Panc1 (cell line): ENCODE measurements at regions not wholly inside any gene's neighbourhood (a gene's known extent, or its start where the extent isn't known, plus 50 kb on each side); places are given as distances from the start of the nearest gene placed in this dataset.

Experiments used
- ATAC-seq: fragments of 200-7000 bp; cut with Tn5 transposase; 2 replicates; pipeline ENCODE4 v1.9.1; 2020; ENCODE audit warnings: mild to moderate bottlenecking, moderate library complexity
- BruUV-seq: library from RNA; stranded (reverse); fragments of 400-500 nt; replicated peaks from 2 replicates; lab custom pipeline; 2021; lab: Mats Ljungman, UMichigan
- CTCF ChIA-PET: fragments of 300-600 bp; sonication (Branson Sonifier 250); formaldehyde crosslinking; loops from one replicate; lab custom pipeline; 2022; ENCODE audit warnings: antibody characterized with exemption; lab: Charles Lee
- POLR2A ChIA-PET: fragments of 300-600 bp; sonication (Branson Sonifier 250); formaldehyde crosslinking; loops from one replicate; lab custom pipeline; 2022; ENCODE audit warnings: antibody characterized with exemption; lab: Charles Lee
- DNase-seq: peaks from one replicate; pipeline ENCODE4 v3.0.0-alpha.2; 2010; ENCODE audit warnings: low read depth, low spot score
- H3K27ac ChIP-seq: 2 replicates; pipeline ENCODE4 v1.5.1; 2011; ENCODE audit warnings: mild to moderate bottlenecking, low read length, inconsistent platforms
- H3K27me3 ChIP-seq: fragments of 200-500 bp; sonication (Bioruptor generic); 2 replicates; pipeline ENCODE4 v1.6.0; 2014; ENCODE audit warnings: low read length, inconsistent platforms; ENCODE audit not compliant: control insufficient read depth, insufficient read depth
- H3K36me3 ChIP-seq: fragments of 200-500 bp; sonication (Bioruptor generic); 2 replicates; pipeline ENCODE4 v1.5.1; 2014; ENCODE audit warnings: inconsistent platforms, mild to moderate bottlenecking, low read length, moderate library complexity; ENCODE audit not compliant: control insufficient read depth, insufficient read depth
- H3K4me1 ChIP-seq: 2 replicates; pipeline ENCODE4 v1.5.1; 2011; ENCODE audit warnings: inconsistent platforms, mild to moderate bottlenecking, low read length, moderate library complexity; ENCODE audit not compliant: control insufficient read depth, insufficient read depth
- H3K4me3 ChIP-seq, 2 experiments: 2 replicates each; pipeline ENCODE4 v1.5.1; 2011 to 2012; ENCODE audit warnings: low read depth in 2 of 2, low read length in 2 of 2, mild to moderate bottlenecking in 2 of 2, inconsistent platforms in 1 of 2, moderate library complexity in 1 of 2
- H3K9me3 ChIP-seq: fragments of 200-500 bp; sonication (Bioruptor generic); 2 replicates; pipeline ENCODE4 v1.5.1; 2014; ENCODE audit warnings: low read depth, mild to moderate bottlenecking, inconsistent platforms, low read length, moderate library complexity; ENCODE audit not compliant: control insufficient read depth, insufficient read depth
- POLR2AphosphoS5 ChIP-seq: IDR thresholded peaks from 2 replicates; pipeline ENCODE4 v1.6.1; 2012; ENCODE audit warnings: mild to moderate bottlenecking, low read depth, low read length, moderate library complexity
- SIN3A ChIP-seq: IDR thresholded peaks from 2 replicates; pipeline ENCODE4 v1.6.1; 2012; ENCODE audit warnings: low read depth, mild to moderate bottlenecking, low read length, moderate library complexity, borderline replicate concordance; ENCODE audit not compliant: insufficient read depth
- TCF7L2 ChIP-seq: IDR thresholded peaks from 2 replicates; pipeline ENCODE4 v1.6.1; 2011; ENCODE audit warnings: mild to moderate bottlenecking, low read depth, low read length, inconsistent platforms
- in situ Hi-C: cut with HindIII; loops from 2 replicates; pipeline ENCODE4 v1.10.0; 2016; ENCODE audit warnings: low sequenced_read_pairs, low pct_unique_long_range_greater_than_20kb
- intact Hi-C: fragments of 100-400 bp; cut with micrococcal nuclease; formaldehyde crosslinking; loops from one replicate; pipeline ENCODE4 v1.10.0; 2022; ENCODE audit not compliant: unreplicated experiment
- TF ChIP-seq, protein P1 (sequence below), 2 experiments: IDR thresholded peaks; 2 replicates each; pipeline ENCODE4 v1.6.1; 2011 to 2012; ENCODE audit warnings: low read depth in 2 of 2, control low read depth in 1 of 2, low read length in 1 of 2, mild to moderate bottlenecking in 1 of 2, moderate library complexity in 1 of 2; ENCODE audit not compliant: insufficient read depth in 1 of 2
- TF ChIP-seq, protein P2 (sequence below): fragments of 450-650 bp; IDR thresholded peaks from 2 replicates; pipeline ENCODE4 v1.5.1; 2017; ENCODE audit warnings: mild to moderate bottlenecking

DNA sequence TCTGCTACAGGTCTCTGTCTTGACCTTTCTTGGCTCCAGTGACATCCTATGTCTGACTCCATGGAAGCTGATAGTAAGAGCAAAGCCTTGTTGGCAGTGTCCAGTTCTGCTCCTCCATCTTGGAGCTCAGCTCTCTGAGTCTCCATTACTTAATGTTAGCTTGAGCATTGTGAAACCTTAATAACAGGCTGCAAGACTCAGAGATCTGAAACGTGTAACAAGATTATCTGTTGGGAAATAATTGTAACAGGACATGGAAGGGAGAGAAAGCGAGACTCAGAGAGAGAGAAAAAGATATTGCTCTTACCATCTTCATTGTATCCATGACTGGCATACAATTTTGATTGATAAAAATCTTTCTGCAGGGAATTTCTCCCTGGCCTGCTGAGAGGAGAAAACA lies 1365.7 kb downstream of the AACS start:
- POLR2A ChIA-PET: no interaction called here
- no TSS peak for BruUV-seq
- intact Hi-C loops: no loop called here

DNA sequence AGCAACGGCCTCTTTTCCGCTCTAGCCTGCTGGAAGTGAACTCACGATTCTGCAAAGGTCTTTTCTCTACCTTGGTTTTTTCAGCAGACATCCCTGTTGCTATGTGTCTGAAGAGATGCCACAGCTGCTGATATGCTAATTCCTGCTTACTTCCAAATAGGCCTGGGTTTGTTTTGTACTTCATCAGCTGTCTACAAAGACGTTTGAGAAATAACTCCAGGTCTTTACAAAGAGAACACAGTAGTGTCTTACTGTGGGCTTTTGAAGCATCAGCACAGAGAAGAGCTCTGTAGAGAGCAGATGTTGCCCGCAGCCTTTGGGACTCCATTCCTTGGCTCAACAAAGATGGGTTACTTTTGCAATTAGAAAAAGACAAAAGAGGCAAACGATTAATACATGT lies 1366.5 kb downstream of the AACS start:
- ATAC-seq (no peak), DNase-seq (no peak)
- Histone ChIP-seq H3K36me3 (no peaks in the 10 kb centered on the region), H3K27ac (no peak overlapping the region), H3K9me3 (no peaks in the 10 kb centered on the region), H3K4me1 (no peaks in the 10 kb centered on the region), H3K4me3 (no peak overlapping the region), H3K27me3 (no peaks in the 10 kb centered on the region)
- intact Hi-C loops: no loop called here
- no TSS peak for BruUV-seq
- ChIA-PET CTCF (no interaction called here), POLR2A (no interaction called here)
- TF ChIP-seq TCF7L2 (no peak), POLR2AphosphoS5 (no peak), SIN3A (no peak)
- TF ChIP-seq, protein P1, sequence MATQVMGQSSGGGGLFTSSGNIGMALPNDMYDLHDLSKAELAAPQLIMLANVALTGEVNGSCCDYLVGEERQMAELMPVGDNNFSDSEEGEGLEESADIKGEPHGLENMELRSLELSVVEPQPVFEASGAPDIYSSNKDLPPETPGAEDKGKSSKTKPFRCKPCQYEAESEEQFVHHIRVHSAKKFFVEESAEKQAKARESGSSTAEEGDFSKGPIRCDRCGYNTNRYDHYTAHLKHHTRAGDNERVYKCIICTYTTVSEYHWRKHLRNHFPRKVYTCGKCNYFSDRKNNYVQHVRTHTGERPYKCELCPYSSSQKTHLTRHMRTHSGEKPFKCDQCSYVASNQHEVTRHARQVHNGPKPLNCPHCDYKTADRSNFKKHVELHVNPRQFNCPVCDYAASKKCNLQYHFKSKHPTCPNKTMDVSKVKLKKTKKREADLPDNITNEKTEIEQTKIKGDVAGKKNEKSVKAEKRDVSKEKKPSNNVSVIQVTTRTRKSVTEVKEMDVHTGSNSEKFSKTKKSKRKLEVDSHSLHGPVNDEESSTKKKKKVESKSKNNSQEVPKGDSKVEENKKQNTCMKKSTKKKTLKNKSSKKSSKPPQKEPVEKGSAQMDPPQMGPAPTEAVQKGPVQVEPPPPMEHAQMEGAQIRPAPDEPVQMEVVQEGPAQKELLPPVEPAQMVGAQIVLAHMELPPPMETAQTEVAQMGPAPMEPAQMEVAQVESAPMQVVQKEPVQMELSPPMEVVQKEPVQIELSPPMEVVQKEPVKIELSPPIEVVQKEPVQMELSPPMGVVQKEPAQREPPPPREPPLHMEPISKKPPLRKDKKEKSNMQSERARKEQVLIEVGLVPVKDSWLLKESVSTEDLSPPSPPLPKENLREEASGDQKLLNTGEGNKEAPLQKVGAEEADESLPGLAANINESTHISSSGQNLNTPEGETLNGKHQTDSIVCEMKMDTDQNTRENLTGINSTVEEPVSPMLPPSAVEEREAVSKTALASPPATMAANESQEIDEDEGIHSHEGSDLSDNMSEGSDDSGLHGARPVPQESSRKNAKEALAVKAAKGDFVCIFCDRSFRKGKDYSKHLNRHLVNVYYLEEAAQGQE (IDR thresholded peaks at IDR 0.05; ENCODE audit: insufficient read depth in 1 of 2, low read depth in 2 of 2, low read length in 1 of 2): no peak
- TF ChIP-seq, protein P2, sequence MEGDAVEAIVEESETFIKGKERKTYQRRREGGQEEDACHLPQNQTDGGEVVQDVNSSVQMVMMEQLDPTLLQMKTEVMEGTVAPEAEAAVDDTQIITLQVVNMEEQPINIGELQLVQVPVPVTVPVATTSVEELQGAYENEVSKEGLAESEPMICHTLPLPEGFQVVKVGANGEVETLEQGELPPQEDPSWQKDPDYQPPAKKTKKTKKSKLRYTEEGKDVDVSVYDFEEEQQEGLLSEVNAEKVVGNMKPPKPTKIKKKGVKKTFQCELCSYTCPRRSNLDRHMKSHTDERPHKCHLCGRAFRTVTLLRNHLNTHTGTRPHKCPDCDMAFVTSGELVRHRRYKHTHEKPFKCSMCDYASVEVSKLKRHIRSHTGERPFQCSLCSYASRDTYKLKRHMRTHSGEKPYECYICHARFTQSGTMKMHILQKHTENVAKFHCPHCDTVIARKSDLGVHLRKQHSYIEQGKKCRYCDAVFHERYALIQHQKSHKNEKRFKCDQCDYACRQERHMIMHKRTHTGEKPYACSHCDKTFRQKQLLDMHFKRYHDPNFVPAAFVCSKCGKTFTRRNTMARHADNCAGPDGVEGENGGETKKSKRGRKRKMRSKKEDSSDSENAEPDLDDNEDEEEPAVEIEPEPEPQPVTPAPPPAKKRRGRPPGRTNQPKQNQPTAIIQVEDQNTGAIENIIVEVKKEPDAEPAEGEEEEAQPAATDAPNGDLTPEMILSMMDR: no peak
- in situ Hi-C loops: no loop called here

More for the DNA sequence above, 1365.7 kb downstream of the AACS start:
- Histone ChIP-seq H3K4me3 (no peak overlapping the region), H3K27ac (no peak overlapping the region), H3K4me1 (no peaks in the 10 kb centered on the region), H3K27me3 (no peaks in the 10 kb centered on the region), H3K36me3 (no peaks in the 10 kb centered on the region), H3K9me3 (no peaks in the 10 kb centered on the region)
- TF ChIP-seq SIN3A (no peak), POLR2AphosphoS5 (no peak), TCF7L2 (no peak)
- TF ChIP-seq, protein P1 (IDR thresholded peaks at IDR 0.05; ENCODE audit: insufficient read depth in 1 of 2, low read depth in 2 of 2, low read length in 1 of 2): no peak
- TF ChIP-seq, protein P2: no peak
- in situ Hi-C loops: no loop called here
- DNase-seq (no peak), ATAC-seq (no peak)
- CTCF ChIA-PET: no interaction called here
